Left lobe of liver (tissue), 2 donors: ENCODE measurements at regions not wholly inside any gene's neighbourhood (a gene's known extent, or its start where the extent isn't known, plus 50 kb on each side); places are given as distances from the start of the nearest gene placed in this dataset.
"Not testable (repeated sequence)": the region's sequence is repeated elsewhere in the genome, so short reads cannot be mapped to it uniquely, and the experiment has no call there.

ENCODE experiments used
- ATAC-seq: fragments of 200-7000 bp; cut with Tn5 transposase; one replicate; pipeline ENCODE4 v1.9.1; 2020; ENCODE audit warnings: mild to moderate bottlenecking, moderate library complexity
- DNase-seq: peaks from one replicate; pipeline ENCODE4 v3.0.0-alpha.2; 2020; ENCODE audit warnings: low spot score
- donor health status: DM: no; HTN: no; CAD: no; lungs with moderate emphysema.
- donor health status: DM: no; HTN: yes; CAD: no.

- no peak for DNase-seq
- ATAC-seq, result no peak
These were observed 167.1 kb upstream of the FUT9 start for GRCh38 chr6:95848717-95849116.

DNA sequence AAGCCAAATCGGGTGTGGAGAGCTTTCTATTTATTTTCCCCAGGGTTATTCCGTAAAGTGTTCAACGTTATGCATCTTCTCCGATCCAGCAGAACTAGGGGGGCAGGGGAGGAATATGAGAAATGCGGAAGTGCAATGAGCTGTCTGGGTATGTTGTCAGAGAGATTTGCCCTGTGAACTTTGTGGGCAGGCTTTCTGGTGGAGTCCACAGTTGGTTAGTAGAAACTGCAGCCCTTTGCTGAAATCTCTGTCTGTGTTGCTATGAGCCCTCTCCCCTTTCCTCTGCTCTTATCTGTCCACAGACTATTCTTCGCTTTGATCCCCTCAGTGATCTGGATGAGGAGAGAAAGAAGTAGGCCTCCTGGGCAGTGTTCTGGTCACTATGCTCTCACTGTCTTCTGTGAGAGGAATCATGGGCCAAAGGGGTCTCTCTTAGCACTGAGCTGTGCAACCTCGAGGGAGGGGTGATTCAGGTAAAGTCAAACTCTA, 158.9 kb upstream of the FUT9 start:
- DNase-seq (no peak), ATAC-seq (no peak)

DNA sequence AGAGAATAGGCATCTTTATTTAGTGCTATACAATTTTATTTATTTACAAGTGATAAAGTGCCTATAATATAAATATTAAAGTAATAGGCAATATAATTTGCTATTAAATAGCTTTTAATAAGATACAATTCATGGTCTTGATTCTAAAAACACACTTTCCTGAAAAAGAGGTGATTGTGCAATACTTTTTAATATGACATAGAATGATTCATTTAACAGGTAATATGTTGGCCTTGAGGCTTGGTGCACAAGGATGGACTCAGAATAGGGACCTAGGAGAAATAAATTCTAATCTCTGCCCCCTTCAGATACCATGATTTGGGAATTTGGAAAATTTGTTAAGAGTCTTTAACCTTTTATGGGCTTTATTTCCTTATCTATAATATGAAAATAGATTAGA, 149.9 kb upstream of the FUT9 start:
- ATAC-seq, result no peak
- no peak for DNase-seq

DNA sequence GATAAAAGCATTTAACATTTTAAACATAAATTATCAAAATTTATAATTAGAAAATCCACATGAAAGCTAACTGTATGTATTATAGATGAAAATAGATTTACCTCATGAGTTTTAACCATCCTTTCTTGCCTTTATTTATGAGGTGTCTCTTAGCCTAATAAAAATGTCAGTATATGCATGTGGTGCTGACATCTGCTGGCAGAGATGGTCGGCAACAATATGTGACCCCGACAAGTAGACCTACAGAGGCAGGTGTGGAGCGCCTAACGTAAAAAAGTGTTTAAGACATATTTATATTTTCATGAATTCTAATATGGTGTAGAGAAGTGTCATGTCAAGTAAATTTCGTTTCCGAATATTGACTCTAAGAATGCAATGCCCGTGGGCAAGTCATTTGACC, 149.0 kb upstream of the FUT9 start:
- peak; percentile 83 for ATAC-seq
- DNase-seq, result no peak

- no peak for DNase-seq
- ATAC-seq, result no peak
These were observed 148.6 kb upstream of the FUT9 start for GRCh38 chr6:95867205-95867604.

GRCh38 chr6:95877480-95877879, 138.3 kb upstream of the FUT9 start:
- ATAC-seq, result no peak
- no peak for DNase-seq

GRCh38 chr6:95879856-95880255, 135.9 kb upstream of the FUT9 start:
- no peak for DNase-seq
- ATAC-seq, result no peak

DNA sequence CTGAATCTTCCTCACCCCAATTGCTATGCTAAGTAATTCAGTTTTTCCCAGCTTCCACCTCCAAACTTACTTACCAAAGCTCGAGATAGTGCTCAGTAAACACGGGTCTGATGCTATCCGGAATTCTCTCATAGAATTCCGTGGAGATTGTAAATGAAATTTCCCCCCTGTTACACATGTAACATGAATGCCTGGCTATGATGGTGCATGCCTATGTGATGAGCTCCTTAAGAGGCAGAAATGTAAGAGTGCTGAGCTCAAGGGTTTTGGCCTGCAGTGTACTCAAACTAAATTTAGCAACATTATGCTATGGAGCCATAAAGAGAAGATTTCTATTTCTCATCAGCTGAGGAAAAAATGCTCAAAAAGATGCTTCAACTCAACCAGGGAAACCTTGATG, 133.4 kb upstream of the FUT9 start:
- ATAC-seq (no peak), DNase-seq (no peak)

DNA sequence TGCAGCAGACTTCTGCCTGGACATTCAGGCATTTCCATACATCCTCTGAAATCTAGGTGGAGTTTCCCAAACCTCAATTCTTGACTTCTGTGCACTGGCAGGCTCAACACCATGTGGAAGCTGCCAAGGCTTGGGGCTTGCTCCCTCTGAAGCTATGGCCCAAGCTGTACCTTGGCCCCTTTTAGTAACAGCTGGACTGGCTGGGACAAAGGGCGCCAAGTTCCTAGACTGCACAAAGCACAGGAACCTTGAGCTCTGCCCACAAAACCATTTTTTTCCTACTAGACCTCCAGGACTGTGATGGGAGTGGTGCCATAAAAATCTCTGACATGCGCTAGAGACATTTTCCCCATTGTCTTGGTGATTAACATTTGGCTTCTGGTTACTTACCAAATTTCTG, 127.1 kb upstream of the FUT9 start:
- ATAC-seq, DNase-seq: not testable (repeated sequence)

DNA sequence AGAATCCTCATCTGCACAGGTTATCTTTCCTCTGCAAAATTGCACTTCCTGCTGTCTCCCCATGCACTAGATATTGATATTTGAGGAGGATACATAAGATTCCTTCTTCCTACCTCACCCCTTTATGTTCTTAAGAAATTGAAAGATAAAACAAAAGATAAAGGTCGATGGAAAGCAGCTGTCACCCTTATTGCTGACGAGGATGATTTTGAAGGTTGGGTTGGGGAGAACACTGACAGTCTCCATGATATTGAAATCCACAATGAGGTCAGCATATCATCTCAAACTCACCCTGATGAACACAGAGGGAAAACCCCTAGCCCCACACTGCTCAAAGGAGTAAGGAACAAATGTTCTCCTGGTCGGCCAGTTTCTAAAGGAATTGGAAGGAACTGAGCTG, 110.6 kb upstream of the FUT9 start:
- DNase-seq (no peak), ATAC-seq (no peak)

- no peak for DNase-seq
- no peak for ATAC-seq
These were observed 98.7 kb upstream of the FUT9 start for GRCh38 chr6:95917034-95917433.

DNA sequence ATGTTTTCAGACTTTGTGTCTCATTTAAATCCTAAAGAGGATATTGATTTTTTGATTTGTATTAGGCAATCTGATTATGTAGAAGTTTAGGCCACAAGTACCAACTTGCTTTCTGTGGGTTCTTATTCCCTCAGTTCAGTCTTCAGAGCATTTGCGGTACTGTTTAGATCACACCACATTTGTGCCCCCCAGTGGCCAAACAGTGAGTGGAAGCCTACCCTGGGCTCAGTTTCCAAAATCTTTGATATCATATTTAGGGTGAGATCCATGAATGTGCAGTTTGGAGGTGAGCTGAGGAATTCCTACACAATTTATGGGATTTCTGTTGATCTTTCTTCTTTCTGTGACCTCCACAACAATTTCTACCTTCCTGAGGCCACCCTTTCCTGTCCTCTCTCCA, 92.3 kb upstream of the FUT9 start:
- ATAC-seq (no peak), DNase-seq (no peak)

DNA sequence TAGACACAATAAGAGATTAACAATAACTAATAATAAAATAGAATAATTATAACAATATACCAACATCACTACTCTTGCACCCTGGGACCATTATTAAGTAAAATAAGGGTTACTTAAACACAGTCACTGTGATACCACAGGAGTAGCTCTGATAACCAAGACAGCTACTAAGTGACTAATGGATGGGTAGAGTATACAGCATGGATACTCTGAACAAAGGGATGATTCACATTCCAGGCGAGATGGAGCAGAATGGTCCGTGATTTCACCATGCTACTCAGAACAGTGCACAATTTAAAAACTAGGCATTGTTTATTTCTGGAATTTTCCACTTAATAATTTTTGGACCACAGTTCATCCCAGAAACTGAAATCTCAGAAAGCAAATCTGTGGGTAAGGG, 80.0 kb upstream of the FUT9 start:
- no peak for ATAC-seq
- DNase-seq, result no peak

DNA sequence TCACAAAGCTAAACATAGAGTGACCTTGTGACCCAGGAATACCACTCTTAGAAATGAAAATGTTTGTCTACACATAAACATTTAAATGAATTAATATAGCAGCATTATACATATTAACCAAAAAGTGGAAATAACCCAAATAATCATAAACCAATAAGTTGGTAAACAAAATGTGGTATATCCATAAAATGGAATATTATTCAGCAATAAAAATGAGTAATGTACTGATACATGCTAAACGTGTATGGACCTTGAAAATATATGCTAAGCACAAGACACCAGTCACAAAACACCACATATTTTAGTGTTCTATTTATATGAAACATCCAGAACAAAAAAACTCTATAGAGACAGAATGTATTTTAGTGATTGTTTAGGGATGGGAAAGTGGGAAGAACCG, 68.9 kb upstream of the FUT9 start:
- DNase-seq, result no peak
- no peak for ATAC-seq

- no peak for DNase-seq
- no peak for ATAC-seq
These were observed 67.5 kb upstream of the FUT9 start for GRCh38 chr6:95948324-95948723.

DNA sequence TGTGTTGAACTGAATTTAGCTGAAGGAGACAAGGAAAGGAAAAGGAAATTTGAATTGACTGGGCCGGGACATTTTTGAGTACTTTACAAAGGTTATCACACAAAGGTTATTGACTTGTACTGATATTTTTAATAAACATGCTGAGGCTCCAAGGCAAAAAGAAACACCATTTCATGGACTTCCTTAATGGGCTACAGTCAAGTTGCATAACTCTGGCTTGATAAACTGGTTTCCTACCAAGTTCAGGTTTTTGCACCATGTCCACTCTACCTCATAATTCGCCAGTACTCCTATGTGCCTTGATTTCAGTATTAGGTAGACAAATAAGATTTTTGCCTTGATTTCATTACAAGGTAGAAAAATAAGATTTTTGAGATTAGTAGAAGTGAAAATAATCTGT, 65.8 kb upstream of the FUT9 start:
- no peak for DNase-seq
- ATAC-seq, result no peak

DNA sequence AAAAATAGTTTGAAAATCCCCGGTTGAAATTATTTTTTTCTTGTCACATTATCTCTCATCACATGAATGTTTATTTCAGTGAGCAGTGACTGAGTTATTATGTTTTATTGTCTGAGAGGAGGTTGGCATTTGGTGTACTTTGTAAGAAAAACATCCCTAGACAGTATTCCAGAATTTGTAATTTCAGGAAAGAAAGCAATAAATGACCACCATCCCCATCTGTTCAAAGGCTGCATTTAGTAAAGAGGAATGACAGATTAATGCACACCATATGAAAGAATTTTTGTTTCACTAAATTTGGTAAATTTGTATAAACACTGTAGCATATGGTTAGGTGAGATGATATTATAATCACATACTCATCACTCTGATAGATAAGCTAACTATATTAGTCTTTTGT, 57.1 kb upstream of the FUT9 start:
- no peak for DNase-seq
- ATAC-seq, result no peak

DNA sequence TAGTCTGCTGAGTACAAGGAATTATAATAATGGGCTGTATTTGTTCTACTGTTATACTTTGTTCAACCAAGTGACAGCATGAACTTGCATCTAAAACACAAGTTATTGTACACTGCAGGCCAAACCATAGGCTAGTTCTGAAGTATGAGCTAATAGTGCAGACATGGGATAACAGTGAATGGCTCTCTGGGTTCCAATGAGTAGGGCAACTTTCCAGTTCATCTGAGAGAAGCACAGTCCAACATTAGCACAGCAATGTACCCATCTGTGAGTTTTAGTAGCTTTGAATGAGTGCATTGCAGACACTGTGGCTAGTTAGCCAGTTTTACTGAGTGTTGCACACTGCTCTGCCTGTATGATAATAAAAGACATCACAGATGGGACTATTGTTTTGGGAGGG, 56.5 kb upstream of the FUT9 start:
- ATAC-seq, result no peak
- no peak for DNase-seq
